ENCODE measurements at regions not wholly inside any gene's neighbourhood (a gene's known extent, or its start where the extent isn't known, plus 50 kb on each side); places are given as distances from the start of the nearest gene placed in this dataset.

- no peak for TF ChIP-seq CAMTA2 (CRISPR knock-in tag; IDR thresholded peaks at IDR 0.05; ENCODE audit: borderline replicate concordance)
- TF ChIP-seq ZNF776 (CRISPR knock-in tag; IDR thresholded peaks at IDR 0.05), result no peak
- no peak for TF ChIP-seq ZNF766 (CRISPR knock-in tag; IDR thresholded peaks at IDR 0.05; ENCODE audit: borderline replicate concordance)
- TF ChIP-seq THYN1 (CRISPR knock-in tag; IDR thresholded peaks at IDR 0.05; ENCODE audit: borderline replicate concordance, low read depth), result no peak
- no peak for TF ChIP-seq ELF4 (CRISPR knock-in tag; IDR thresholded peaks at IDR 0.05; ENCODE audit: borderline replicate concordance)
- no peak for TF ChIP-seq HDAC1 (CRISPR knock-in tag; IDR thresholded peaks at IDR 0.05)
- TF ChIP-seq POLR2A (IDR thresholded peaks at IDR 0.05; ENCODE audit: insufficient read depth in 1 of 2, low read depth in 2 of 2, low read length in 2 of 2), result no peak
- no peak for TF ChIP-seq ZNF619 (CRISPR knock-in tag; IDR thresholded peaks at IDR 0.05)
- no peak for TF ChIP-seq KLF9 (CRISPR knock-in tag; IDR thresholded peaks at IDR 0.05; ENCODE audit: low read depth)
- no peak for TF ChIP-seq ZBTB49 (CRISPR knock-in tag; IDR thresholded peaks at IDR 0.05; ENCODE audit: borderline replicate concordance)
- TF ChIP-seq NCOR1 (IDR thresholded peaks at IDR 0.05; ENCODE audit: borderline replicate concordance, low read length), result no peak
Observed at GRCh38 chr18:15198116-15198389, 450.1 kb downstream of the ANKRD30B start.
